ENCODE measurements at regions not wholly inside any gene's neighbourhood (a gene's known extent, or its start where the extent isn't known, plus 50 kb on each side); places are given as distances from the start of the nearest gene placed in this dataset.

DNA sequence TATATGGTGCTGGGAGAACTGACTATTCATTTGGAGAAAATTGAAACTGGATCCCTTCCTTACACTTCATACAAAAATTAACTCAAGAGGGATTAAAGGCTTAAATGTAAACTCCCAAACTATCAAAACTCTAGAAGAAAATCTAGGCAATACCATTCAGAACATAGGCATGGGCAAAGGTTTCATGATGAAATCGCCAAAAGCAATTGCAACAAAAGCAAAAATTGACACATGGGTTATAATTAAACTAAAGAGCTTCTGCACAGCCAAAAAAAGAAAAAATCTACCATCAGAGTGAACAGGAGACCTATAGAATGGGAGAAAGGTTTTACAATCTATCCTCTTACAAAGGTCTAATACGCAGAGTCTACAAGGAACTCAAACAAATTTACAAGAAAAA, 851.3 kb upstream of the MAN1A1 start:
- no peak for DNase-seq

- no peak for DNase-seq
These were observed 848.5 kb upstream of the MAN1A1 start for GRCh38 chr6:120198033-120198432.

GRCh38 chr6:120186080-120186479, 836.5 kb upstream of the MAN1A1 start:
- no peak for DNase-seq

- no peak for DNase-seq
These were observed 823.7 kb upstream of the MAN1A1 start for GRCh38 chr6:120173250-120173649.

GRCh38 chr6:120164531-120164930, 815.0 kb upstream of the MAN1A1 start:
- no peak for DNase-seq

- no peak for DNase-seq
These were observed 808.3 kb upstream of the MAN1A1 start for GRCh38 chr6:120157873-120158272.

- no peak for DNase-seq
These were observed 797.7 kb upstream of the MAN1A1 start for GRCh38 chr6:120147071-120147871.

DNA sequence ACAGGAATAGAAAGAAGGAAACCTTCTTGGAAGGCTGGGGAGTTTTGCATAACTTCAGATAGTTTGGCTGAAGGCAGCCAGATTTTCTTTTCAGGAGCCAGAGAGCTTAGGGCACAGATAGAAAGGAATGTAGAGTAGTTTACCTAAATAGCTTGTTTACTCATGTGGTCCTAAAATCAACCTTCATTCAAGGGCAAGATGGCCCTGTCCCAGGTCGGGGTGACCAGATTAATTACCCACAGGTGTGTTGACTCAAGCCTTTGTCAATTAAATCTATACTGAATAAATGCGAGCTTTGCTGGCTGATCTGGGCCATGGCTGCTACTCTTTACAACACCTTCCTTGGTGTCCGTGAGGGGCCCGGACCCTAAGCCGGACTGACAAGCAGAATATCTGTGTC, 792.0 kb upstream of the MAN1A1 start:
- DNase-seq: no peak

- no peak for DNase-seq
These were observed 787.9 kb upstream of the MAN1A1 start for GRCh38 chr6:120137492-120137891.

GRCh38 chr6:120129228-120129627, 779.7 kb upstream of the MAN1A1 start:
- DNase-seq: no peak

DNA sequence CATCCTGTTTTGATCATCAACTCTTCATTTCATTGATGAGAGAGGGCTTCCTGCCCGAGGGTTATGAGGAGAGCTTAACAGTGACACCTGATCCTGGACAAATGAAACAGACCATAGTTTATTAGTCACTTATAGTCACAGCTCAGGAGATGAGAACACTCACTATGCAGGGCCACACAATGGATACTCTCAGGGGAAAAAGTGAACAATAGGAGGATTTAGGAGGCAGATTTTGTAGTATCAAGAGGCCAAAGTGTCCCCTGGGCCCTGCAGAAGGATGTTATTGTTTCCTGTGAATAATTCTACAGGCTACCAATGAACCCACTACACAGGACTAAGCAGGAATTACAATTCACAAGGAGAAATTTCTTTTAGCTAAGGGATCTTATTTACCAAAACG, 772.8 kb upstream of the MAN1A1 start:
- DNase-seq: no peak

- DNase-seq: no peak
These were observed 766.8 kb upstream of the MAN1A1 start for GRCh38 chr6:120116343-120116742.

DNA sequence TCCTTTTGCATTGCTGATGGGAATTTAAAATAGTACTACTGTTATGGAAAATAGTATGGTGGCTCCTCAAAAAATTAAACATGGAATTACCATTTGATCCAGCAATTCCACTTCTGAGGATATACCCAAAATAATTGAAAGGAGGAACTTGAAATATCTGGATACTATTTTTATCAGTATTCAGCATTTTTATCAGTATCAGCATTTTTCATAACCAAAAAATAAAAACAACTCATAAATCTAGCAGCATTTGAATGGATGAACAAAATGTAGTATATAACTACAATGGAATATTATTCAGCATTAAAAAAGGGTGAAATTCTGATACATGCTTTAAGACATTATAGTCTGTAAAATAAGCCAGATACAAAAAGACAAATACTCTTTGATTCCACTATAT, 763.4 kb upstream of the MAN1A1 start:
- no peak for DNase-seq

GRCh38 chr6:120111001-120111400, 761.4 kb upstream of the MAN1A1 start:
- no peak for DNase-seq

GRCh38 chr6:120108061-120108795, 758.7 kb upstream of the MAN1A1 start:
- DNase-seq: no peak

GRCh38 chr6:120103618-120104017, 754.1 kb upstream of the MAN1A1 start:
- DNase-seq: no peak

- DNase-seq: no peak
These were observed 747.2 kb upstream of the MAN1A1 start for GRCh38 chr6:120096696-120097260.

GRCh38 chr6:120083186-120083585, 733.6 kb upstream of the MAN1A1 start:
- DNase-seq: no peak

DNA sequence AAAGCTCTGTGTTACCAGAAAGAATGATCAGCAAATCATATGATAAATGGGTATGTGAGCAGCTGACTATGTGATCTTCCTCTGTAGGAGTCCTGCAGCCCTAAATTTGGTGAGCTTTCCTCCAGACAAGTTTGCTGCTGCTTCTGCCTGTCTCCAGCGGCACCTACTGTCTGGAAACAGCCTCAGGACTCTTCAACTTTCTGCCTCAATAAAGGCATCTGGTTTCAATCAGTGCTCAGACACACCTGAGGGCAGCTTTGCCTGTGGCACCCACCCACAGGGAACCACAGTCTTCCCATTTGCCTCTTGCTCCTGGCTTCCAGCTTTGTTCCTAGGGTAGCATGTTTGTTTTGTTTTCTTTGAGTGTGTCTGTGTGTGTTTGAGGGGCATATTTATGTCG, 727.9 kb upstream of the MAN1A1 start:
- DNase-seq: no peak

DNA sequence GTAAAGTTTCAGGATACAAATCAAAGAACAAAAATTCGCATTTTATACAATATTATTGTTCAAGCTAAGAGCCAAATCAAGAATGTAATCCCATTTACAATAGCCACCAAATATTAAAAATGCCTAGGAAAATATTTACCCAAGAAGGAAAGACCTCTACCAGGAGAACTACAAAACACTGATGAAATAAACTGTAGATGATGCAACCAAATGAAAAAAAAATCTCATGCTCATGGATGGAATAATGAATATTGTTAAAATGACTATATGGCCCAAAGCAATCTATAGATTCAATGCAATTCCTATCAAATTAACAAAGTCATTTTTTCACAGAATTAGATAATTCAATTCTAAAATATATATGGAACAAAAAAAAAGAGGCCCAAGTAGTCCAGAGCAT, 708.8 kb upstream of the MAN1A1 start:
- DNase-seq: no peak

DNA sequence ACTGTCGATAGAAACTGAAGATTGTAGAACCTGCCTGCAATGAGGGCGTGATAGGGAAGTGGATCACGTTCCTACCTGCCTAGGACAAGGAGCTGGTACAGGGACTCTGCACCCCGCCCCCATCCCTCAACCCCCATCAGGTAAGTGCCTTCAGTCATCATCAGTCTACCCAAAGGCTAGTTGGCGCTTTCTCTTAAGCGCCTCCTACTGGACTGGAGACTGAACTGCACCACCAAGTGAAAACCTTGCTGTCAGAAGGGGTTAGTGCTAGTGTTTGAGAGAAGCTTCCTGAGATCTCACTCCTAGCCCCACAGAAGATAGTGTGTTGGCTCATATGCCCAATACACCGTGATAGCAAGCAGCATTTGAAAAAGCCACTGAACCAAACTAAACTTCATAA, 706.5 kb upstream of the MAN1A1 start:
- no peak for DNase-seq

DNA sequence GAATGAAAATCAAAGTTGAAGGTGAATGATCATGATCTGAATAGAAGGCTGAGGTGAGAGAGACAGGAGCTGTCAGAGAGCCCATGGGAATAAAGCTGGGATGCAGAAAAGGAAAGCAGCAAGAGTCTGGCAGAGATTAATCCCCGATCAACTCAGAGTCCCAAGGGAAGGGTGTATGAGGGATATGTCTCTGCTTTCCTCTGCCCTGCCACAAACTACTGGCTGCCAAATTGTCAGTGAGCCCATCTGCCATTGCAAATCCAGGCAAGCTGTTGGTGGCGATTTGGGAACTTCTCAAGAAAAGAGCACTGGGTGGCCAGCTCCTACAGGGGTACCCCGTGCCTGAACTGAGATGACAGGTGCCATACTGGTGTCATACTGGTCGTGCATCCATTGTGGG, 705.5 kb upstream of the MAN1A1 start:
- DNase-seq: peak; percentile 84

DNA sequence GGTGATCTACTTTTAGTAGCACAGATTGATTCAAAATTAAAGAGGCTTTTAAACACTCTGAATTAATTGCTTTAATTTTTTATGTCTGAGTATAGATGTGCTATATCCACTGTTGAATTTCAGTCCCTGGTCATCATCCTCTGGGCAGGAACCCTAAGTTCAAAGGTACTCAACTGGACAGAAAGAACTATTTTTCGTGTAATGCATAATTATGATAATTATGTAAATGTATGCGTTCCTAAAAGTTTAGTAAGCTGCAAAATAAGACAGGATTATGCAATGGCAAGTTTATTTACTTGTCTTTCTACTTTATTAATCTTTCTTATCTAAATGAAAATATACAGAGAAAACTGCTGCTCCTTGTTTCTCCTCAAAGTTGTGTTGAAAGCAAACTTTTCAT, 690.1 kb upstream of the MAN1A1 start:
- no peak for DNase-seq

GRCh38 chr6:120031837-120032236, 682.3 kb upstream of the MAN1A1 start:
- no peak for DNase-seq

Measured in NCI-H524 treated with DMSO at 0.1 percent for 48 hours (cell line).